Ovary (tissue), 3 donors: ENCODE measurements at regions not wholly inside any gene's neighbourhood (a gene's known extent, or its start where the extent isn't known, plus 50 kb on each side); places are given as distances from the start of the nearest gene placed in this dataset.

Experiments
- EP300 ChIP-seq: sonication (generic); formaldehyde crosslinking; IDR thresholded peaks from one replicate; pipeline ENCODE4 v1.6.1; 2017; ENCODE audit warnings: antibody characterized with exemption
- POLR2A ChIP-seq: fragments of 450-650 bp; IDR thresholded peaks from one replicate; pipeline ENCODE4 v1.6.1; 2017; ENCODE audit warnings: antibody characterized with exemption, mild to moderate bottlenecking, moderate library complexity
- TF ChIP-seq, protein P1 (sequence below), 3 donors: fragments of 450-650 bp in 2 of 3; fragments of 200-600 bp in 1 of 3; IDR thresholded peaks; one replicate each; pipeline versions ENCODE4 v1.5.1 to v1.8.0; 2016 to 2022; ENCODE audit warnings: antibody characterized with exemption in 3 of 3, mild to moderate bottlenecking in 1 of 3
- donor health status: DM: no; HTN: no; CAD: no.

DNA sequence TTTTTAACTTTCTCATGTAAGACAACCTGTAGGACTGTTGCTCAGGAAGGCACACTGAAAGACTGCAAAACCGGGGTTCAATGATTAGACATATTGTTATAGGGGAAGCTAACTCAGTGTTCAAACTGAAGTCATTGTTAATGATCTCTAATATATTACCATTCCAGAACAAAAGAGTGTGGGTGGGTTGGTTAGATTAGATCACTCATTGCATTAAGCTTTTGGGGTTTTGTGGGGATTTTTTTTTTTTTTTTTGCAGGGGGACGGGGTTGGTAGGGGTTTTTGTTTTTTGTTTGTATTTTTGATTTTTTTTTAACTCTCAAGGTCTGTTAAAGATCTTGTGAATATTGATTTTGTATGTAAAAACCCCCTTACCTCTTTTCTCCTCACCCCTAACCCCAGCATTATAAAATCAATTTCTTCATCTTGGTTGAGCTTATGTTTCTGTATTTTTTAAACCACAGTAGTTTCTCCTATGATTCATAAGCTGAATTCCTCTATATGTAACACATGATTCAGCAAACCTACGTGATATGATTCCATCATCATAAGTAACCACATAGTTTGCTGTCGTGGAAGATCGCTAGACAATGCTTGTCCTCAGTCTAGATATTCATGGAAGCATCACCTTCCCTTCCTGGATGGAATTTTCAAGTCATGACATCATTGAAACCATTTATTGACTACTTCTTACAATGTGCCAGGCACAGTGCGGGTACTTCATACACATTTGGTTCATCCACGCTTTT, 544.1 kb upstream of the MDFIC2 start:
- TF ChIP-seq, protein P1, sequence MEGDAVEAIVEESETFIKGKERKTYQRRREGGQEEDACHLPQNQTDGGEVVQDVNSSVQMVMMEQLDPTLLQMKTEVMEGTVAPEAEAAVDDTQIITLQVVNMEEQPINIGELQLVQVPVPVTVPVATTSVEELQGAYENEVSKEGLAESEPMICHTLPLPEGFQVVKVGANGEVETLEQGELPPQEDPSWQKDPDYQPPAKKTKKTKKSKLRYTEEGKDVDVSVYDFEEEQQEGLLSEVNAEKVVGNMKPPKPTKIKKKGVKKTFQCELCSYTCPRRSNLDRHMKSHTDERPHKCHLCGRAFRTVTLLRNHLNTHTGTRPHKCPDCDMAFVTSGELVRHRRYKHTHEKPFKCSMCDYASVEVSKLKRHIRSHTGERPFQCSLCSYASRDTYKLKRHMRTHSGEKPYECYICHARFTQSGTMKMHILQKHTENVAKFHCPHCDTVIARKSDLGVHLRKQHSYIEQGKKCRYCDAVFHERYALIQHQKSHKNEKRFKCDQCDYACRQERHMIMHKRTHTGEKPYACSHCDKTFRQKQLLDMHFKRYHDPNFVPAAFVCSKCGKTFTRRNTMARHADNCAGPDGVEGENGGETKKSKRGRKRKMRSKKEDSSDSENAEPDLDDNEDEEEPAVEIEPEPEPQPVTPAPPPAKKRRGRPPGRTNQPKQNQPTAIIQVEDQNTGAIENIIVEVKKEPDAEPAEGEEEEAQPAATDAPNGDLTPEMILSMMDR (IDR thresholded peaks at IDR 0.05), result no peak
- TF ChIP-seq POLR2A (no peak), EP300 (no peak)
